ENCODE measurements at regions not wholly inside any gene's neighbourhood (a gene's known extent, or its start where the extent isn't known, plus 50 kb on each side); places are given as distances from the start of the nearest gene placed in this dataset.
A peak's percentile ranks its signal among the peaks of the same experiment; 100 is the strongest.

DNA sequence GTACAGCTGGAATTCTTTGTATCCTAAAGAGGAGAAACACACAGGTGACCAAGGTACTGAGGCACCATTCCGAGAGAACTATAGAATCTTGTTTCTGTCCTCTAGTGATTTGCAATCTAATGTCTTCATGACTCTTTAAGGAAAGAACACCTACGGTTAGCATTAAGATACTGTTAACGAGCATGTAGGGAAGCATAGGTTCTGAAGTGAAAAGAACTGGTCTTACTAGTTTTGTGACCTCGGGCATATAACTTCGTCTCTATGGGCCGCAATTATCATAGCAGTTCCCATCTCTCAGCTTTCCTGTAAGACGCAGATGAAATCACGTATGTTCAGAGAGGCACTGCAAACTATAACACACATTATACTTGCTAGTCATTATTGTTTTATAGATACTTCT lies 193.0 kb upstream of the NBEA start:
- DNase-seq (ENCODE audit: low read depth in 2 of 2) = no peak

DNA sequence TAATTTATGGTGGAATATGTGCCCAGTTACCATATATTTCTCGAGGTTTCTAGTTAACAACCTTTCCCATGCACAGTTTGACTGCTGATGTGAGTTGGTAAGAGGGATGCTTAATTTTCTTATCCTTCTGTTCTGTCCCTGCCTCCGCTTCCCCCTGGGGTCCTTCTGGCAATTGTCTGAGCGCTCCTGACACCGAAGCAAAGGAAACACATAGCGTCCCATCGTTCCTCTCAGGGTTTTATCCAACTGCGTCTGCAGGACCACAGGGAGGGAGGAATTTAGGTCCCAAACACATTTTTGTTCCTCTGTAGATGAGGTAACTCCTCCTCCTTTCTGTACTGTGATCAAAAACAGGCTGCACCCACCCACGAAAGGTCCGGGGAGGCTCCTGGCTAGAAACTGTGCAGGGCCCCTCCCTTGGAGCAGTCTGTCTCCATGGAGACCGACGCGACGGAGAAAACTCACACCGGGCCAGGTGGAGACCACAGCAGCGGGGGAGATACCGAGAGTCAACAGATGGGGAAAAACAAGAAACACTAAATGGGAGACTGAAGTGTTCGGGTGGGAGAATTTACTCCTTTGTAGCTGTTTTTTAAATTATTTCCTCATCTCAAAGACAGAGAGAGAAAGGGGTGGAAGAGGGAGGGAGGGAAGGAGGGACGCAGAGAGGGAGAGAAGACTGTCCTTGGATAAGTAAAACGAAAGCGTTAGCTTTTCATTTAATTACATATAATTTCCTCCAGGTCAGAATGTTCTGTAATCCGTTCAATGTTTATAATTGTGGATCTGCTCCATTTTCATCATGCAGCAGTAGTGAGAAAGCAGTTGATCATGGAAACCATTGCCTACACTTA lies 191.8 kb upstream of the NBEA start:
- no peak for DNase-seq (ENCODE audit: low read depth in 2 of 2)

DNA sequence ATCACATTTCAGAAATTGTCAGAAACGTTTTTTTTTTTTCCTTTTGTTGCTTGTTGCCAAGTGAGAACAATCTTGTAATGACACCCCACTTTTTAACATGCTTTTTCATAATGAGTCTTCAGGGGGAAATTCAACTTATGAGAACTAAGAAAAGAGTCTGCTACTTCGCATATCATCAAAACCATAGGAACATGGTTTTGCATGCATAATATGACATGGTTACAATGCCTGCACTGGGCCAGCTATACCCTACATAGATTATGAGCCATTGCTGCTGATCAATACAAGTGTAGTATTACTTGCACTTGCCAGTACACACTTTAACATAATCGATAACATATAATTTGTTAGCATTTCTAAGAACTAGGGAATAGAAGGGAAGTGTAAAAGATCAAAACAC lies 191.0 kb upstream of the NBEA start:
- no peak for DNase-seq (ENCODE audit: low read depth in 2 of 2)

DNA sequence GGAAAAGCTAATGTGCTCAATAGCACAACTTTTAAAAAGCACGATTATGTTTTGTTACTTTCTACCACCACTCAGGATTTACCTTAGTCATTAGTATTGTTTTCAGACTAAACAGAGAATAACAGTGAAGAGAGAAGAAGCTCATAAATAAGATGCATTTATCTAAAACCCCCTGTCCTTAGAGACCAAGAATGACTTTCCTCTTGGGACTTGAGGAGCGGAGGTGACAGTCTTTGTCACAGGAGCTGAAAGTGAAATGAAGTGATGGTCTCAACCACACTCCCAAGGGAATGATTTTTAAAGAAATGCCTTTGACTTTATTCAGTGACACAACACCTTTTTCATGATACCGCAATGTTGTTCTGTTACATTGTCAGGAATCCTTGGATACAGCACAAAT lies 190.6 kb upstream of the NBEA start:
- DNase-seq (ENCODE audit: low read depth in 2 of 2) = no peak

DNA sequence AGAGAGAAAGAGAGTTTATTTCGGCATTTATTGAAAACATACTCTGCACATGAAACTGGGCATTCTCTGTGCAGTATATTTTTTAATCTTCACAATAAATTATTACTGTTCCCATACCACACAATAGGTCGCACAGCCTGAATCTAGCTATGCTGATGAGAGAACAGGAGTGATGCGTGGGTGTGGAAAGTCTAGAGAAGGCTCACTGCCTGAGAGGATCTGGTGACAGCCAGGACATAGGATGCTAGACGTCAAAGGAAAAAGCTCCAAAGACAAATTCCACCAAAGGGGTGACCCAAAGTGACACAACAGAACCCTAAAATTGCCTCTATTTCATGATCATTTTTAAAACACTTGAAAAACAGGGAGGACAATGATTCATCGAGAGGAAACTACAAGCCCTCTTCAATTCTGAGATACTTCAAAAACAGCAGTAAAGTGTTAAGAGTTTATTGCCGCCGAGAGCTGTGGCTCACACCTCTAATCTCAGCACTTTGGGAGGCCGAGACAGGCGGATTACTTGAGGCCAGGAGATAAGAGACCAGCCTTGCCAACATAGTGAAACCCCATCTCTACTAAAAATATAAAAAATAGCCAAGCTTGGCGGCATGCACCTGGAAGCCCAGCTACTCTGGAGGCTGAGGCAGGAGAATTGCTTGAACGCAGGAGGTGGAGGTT lies 189.6 kb upstream of the NBEA start:
- no peak for DNase-seq (ENCODE audit: low read depth in 2 of 2)

DNA sequence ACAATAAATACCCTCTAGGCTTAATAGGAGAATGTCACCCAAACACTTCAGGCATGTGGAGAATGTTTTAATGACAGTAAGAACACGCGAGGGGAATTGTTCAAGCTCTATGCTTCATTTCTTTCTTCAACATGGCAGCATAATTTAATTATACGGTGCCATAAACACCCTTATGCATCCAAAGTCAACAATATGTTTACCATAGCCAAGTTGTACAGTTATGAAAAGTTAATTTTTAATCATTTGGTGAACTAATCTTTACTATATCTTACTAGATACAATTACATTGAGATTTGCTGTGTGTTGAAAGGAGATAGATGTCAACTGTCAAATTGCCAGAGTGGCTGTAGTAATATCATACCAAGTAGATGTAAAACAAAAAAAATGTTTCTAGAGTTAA lies 185.9 kb upstream of the NBEA start:
- DNase-seq (ENCODE audit: low read depth in 2 of 2) = no peak

DNA sequence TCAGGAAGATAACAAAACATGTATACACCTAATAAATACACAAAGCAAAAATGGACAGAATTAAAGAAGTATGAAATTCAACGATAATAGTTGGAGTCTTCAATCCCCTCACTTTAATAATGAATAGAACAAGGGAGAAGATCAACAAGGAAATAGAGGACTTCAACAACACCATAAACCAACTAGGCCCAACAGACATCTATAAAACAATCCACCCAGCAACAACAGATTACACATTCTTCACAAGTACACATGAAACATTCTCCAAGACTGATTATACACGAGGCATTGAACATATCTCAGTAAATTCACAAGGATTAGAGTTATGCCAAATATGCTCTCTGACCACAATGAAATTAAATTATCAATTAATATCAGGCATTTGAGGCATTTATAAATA lies 185.5 kb upstream of the NBEA start:
- DNase-seq (ENCODE audit: low read depth in 2 of 2) = no peak

DNA sequence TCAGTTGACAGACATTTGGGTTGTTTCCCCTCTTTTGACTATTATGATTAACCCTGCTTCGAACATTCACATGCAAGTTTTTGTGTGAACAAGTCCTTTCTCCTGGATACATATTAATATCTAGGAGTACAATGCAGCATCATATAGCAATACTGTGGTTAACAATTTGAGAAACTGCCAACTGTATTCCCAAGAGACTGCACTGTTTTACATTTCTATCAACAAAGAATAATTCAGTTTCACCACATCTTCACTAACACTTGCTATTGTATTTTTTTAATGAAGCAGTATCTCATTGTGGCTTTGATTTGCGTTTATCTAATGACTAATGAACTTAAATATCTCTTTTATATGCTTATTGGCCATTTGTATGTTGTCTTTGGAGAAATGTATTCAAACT lies 184.6 kb upstream of the NBEA start:
- peak; percentile 18 to 21 for DNase-seq (ENCODE audit: low read depth in 2 of 2)

DNA sequence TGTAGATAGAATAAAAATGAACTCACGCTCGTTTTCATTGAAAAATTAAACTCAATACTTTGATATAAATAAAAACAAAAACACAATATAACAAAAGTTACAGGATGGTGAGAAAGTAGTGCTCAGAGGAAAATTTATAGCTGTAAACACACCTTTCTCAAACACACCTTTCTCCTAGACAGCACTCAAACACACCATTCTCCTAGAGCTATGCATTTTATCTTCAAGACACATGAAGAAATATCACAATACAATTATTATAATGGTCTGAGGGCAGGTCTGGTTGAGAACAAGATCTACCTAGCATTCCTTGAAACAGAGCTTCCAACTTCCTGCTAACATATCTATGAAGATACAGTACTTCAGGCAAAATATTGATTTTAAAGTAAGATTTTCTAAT lies 183.4 kb upstream of the NBEA start:
- DNase-seq (ENCODE audit: low read depth in 2 of 2) = no peak

DNA sequence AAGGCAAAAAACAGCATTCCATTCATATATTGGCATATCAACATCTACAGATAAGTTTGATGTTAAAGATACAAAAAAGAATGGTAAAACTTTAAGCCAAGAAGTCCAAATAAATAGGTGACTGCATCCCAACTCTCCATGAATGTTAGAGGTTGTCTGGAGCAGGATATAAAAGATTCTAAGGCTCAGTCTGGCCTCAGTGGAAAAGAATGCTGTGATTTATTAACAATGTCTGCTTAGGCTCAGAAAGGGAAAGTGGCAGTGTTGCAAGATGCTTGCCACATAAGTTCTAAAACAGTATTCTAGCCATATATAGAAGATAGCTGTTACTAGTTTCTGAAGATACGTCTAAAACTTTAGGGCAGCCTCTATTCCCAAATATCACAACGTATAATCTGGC lies 179.8 kb upstream of the NBEA start:
- no peak for DNase-seq (ENCODE audit: low read depth in 2 of 2)

DNA sequence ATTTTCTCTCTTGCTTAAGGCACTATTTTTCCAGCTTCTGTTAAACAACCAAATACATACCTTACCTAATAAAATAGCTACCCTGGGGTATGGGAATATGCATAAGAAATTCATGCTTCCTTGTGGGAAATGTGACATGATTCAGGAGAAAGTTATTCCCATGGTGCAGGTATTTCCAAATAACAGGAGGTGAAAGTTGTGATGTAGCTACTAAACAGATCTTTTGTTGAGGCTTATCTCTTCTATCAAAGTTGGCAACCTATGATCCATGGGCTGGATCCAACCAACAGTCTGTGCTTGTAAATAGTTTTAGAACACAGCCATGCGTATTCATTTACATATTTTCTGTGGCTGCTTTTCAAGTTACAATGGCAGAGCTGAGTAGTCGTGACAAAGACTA lies 177.8 kb upstream of the NBEA start:
- no peak for DNase-seq (ENCODE audit: low read depth in 2 of 2)

DNA sequence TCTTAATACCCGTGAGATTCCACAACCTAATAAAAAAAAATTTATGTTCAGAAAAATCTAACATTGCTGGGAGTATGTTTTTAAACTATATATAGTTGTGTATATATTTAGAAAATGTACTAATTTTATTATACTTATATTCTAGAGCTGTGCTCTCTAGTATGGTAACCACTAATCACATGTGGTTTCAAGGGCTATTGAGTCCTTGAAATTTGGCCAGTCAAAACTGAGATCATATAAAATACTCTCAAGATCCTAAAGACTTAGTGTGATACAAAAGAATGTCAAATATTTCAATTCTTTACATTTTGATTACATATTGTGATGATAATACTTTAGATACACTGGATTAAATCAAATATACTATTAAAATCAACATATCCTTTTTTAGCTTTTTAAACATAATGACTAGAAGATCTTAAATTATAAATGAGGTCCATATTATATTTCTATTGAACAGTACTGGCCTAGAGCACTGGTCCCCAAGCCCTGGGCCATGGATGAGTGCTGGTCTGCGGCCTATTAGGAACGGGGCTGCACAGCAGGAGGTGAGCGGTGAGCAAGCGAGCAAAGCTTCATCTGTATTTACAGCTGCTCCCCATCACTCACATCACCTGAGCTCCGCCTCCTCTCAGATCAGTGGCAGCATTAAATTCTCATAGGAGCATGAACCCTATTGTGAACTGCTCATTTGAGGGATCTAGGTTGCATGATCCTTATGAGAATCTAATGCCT lies 176.5 kb upstream of the NBEA start:
- DNase-seq (ENCODE audit: low read depth in 2 of 2) = no peak

DNA sequence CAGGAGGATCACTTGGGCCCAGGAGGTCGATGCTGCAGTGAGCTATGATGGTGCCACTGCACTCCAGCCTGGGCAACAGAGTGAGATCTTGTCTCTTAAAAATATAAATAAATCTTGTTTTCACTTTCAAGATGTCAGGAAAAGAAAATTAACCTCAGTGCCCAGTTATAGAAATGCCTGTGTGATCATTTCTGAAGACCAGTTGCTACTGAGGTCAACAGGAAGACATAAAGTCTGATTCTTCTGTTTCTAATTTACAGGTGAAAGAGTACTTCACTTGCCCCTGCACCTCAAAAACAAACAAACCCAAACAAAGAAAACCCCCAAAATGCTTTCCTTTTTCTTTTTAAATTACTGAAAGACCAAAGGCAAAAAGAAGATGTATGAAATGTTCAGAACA lies 174.3 kb upstream of the NBEA start:
- DNase-seq (ENCODE audit: low read depth in 2 of 2) = no peak

DNA sequence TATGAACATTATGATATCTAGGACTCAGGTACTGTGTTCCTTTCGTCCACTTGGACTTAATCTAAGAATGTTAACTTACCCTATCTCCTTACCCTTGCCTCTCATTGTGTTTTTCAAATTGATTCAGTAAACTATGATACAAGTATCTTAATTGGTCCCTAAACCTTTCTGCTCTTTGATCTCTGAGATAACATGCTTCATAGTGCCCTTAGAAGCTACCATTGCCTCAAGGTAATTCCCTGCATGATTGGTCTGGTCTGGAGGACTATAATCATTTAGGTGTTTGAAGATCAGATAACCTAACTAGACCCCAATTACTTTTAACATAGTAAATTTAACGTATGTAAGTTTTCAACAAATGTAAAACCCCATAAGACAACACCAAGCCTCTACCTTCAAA lies 169.9 kb upstream of the NBEA start:
- DNase-seq (ENCODE audit: low read depth in 2 of 2) = no peak

DNA sequence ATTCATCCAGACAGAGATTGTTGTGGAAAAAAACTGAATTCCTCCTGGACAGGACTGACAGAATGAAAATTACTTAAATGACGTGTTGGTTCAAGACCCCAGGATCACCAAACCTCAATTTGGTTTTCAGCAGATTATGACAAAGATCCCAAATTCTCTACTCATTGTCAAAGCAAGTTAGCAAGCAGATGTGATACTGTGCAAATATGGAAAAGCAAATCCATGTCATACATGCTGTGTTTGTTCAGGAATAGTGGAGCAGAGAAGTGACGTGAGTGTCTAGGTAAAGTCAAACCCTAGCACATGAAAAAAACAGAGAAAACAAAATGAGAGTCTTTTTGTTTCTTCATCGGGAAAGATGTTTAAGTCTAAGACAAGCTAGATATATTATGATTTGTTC lies 169.2 kb upstream of the NBEA start:
- DNase-seq (ENCODE audit: low read depth in 2 of 2) = no peak

DNA sequence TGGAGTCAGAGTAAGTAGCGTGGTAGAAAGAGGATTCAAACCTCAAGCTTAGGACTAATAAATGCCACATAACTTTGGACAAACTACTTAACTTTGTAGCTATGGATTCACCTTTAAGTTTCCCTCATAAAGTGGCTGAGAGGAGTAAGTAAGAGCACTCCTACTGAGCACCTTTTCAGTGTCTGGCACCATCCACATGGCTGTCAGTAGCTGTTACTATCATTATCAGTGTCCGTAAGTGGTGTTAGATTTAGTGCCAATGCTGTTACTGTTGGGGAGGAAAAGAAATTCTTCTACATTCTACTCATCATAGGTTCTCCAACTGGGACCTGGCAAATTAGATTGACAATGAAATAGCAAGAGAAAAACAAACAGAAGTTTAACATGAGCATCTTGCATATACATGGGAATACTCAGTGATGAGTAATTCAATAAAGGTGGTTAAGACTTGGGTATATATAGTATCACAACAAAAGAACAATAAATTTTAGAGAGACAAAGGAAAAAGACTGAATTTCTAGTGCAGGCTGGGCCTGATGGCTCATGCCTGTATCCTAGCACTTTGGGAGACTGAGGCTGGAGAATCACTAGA lies 165.6 kb upstream of the NBEA start:
- no peak for DNase-seq (ENCODE audit: low read depth in 2 of 2)

DNA sequence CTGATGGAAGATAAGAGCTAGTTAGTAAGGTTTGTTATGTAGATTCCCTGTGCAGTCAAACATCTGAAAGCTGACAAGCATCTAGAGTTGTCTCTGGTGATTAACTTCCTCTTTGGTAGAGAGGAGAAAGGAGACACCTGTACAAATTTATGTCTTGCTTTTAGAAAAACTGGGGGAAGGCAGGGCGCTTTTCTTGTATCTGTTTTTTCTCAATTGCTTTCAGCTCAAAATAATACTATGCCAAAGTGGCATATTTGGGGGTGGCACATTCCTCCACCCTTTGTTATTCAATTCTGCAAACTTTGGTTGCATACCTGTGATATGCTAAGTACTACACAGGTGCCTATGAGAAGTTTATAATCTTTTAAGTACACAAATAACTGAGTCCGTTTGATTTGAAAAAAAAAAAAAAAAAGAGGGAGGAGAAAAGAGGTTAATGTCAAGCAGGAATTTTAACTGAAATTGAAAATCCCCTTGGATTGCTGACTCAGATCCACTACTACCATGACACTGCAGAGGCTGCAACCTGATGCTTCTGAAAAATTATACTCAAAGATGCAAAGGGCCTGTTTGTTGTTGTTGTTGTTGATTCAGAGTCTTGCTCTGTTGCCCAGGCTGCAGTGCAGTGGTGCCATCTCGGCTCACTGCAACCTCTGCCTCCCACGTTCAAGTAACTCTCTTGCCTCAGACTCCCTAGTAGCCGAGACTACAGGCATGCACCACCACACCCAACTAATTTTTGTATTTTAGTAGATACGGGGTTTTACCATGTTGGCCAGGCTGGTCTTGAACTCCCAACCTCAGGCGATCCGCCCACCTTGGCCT lies 164.8 kb upstream of the NBEA start:
- no peak for DNase-seq (ENCODE audit: low read depth in 2 of 2)

DNA sequence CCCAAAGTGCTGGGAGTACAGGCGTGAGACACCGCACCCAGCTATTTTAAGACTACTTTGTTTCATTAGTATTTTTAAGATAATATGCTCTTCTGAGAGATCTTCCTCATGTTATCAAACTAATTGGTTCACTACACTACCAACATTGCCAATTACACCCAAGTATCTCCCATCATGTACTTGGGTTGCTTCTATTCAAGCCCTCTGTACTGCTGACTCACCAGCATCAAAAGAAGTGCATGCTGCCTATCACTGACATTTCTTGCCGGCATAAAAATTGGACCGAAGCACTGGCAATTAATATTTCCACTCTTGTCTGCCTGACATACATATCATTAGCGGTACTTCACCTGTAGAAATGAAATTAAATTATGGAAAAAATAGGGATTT lies 164.2 kb upstream of the NBEA start:
- no peak for DNase-seq (ENCODE audit: low read depth in 2 of 2)

DNA sequence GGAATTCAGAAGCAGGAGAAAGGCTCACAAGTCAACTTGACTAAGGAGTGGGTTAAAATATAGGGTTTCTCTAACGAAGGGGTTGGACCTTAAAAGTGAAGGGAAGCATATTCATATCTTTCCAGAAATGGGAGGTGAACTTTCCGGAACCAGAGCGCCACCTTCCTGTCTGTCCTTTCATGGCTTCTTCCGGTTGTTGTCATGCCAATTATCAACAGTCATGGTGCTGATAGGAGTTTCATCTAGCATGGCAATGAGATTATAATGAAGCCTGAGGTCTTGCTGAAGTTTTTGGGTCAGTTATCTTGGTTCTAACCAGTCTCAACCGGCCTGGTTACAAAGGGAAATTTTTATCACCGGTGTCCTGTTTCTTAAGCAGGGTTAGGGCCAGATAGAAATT lies 162.9 kb upstream of the NBEA start:
- no peak for DNase-seq (ENCODE audit: low read depth in 2 of 2)

DNA sequence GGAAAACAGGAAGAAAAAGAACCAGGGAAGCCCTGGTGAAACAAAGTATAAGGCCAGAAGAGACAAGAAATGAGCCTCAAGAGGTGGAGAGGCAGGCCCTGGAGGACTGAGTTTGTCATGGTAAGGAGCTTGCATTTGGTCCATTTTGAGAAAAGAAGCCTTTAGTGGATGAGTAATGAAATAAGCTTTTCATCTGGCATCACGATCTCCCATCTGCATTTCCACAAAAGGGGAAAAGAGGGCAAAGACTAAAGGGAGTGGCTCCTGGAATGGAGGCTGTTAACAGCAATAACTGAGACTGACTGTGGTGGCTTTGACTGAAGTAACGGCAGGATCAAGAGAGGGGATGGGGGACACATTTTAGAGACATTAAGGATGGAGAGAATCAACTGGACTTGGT lies 148.8 kb upstream of the NBEA start:
- no peak for DNase-seq (ENCODE audit: low read depth in 2 of 2)

DNA sequence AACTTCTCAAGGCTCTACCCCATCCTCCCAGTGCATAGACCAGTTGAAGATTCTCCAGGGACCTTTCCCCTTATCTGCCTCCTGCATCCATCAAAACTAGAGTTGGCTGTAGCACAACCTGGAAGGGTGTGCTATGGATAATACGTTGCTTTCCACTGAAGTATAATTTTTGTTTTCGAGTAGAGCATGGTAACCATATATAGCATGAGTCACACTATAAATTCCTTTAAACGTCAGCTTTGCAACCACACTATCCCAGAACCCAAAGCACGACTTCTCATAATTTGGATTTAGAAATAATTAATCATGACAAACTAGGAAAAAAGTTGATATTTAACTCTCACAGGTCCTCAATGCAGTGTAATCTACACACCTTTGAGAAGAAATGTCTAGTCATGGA lies 138.3 kb upstream of the NBEA start:
- no peak for DNase-seq (ENCODE audit: low read depth in 2 of 2)

DNA sequence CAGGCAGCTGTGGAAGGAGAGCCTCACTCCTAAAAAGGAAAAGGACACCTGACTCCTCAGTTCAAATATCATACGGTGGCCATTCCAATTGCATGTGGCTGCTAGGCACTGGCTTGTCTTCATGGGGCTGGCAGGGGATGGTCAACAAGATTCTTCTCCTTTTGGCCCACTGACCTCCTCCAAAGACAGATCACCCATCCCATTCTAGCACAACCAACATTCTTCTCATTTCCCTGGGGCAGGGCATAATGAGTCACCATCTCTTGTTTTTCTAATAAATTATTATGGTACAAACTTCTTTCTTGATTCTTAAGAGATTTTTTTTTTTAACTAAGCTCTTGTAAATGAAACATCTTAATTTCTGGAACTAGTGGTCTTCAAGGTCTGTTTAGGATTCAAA lies 136.7 kb upstream of the NBEA start:
- no peak for DNase-seq (ENCODE audit: low read depth in 2 of 2)

Data from fibroblast of skin of left biceps (primary cell).